ENCODE measurements at regions not wholly inside any gene's neighbourhood (a gene's known extent, or its start where the extent isn't known, plus 50 kb on each side); places are given as distances from the start of the nearest gene placed in this dataset.

- no peak for TF ChIP-seq CTCF (IDR thresholded peaks at IDR 0.05)
- TF ChIP-seq USF2 (IDR thresholded peaks at IDR 0.05; ENCODE audit: borderline replicate concordance, low read depth, low read length): no peak
- no peak for TF ChIP-seq MAX (IDR thresholded peaks at IDR 0.05; ENCODE audit: low read depth)
- no peak for TF ChIP-seq RFX5 (IDR thresholded peaks at IDR 0.05; ENCODE audit: low read length)
- no peak for TF ChIP-seq ZBTB33 (IDR thresholded peaks at IDR 0.05; ENCODE audit: borderline replicate concordance, low read depth)
- TF ChIP-seq REST (IDR thresholded peaks at IDR 0.05; ENCODE audit: low read depth, low read length): no peak
- no peak for TF ChIP-seq SIN3A (IDR thresholded peaks at IDR 0.05; ENCODE audit: borderline replicate concordance, low read depth, low read length)
- TF ChIP-seq USF1 (IDR thresholded peaks at IDR 0.05; ENCODE audit: borderline replicate concordance, low read depth): no peak
- no peak for TF ChIP-seq RAD21 (IDR thresholded peaks at IDR 0.05; ENCODE audit: low read length)
- no peak for TF ChIP-seq RXRA (IDR thresholded peaks at IDR 0.05; ENCODE audit: borderline replicate concordance, low read depth)
- no peak for TF ChIP-seq TAF1 (IDR thresholded peaks at IDR 0.05; ENCODE audit: borderline replicate concordance, low read depth, low read length)
These were observed 155.2 kb upstream of the COL3A1 start for GRCh38 chr2:188819011-188819410.

Measured in SK-N-SH (cell line).